ENCODE measurements at regions not wholly inside any gene's neighbourhood (a gene's known extent, or its start where the extent isn't known, plus 50 kb on each side); places are given as distances from the start of the nearest gene placed in this dataset.

GRCh38 chr4:115596265-115597001 lies 483.0 kb upstream of the NDST4 start:
- WGBS, 2 donors, result 73 to 86% methylated on average over 3 of the region's 3 CpGs

GRCh38 chr4:115580901-115581300 lies 467.5 kb upstream of the NDST4 start:
- intact Hi-C loops (cut with DNase I), result no loop called here
- no peak for DNase-seq
- Histone ChIP-seq H3K4me3 (replicated peaks in 1 of 3) (no peak overlapping the region), H3K9me3 (no peaks in the 10 kb centered on the region), H3K27ac (no peak overlapping the region), H3K27me3 (no peaks in the 10 kb centered on the region), H3K4me1 (no peaks in the 10 kb centered on the region), H3K36me3 (no peaks in the 10 kb centered on the region)
- no peak for TF ChIP-seq POLR2A (IDR thresholded peaks at IDR 0.05)
- TF ChIP-seq, protein P1, sequence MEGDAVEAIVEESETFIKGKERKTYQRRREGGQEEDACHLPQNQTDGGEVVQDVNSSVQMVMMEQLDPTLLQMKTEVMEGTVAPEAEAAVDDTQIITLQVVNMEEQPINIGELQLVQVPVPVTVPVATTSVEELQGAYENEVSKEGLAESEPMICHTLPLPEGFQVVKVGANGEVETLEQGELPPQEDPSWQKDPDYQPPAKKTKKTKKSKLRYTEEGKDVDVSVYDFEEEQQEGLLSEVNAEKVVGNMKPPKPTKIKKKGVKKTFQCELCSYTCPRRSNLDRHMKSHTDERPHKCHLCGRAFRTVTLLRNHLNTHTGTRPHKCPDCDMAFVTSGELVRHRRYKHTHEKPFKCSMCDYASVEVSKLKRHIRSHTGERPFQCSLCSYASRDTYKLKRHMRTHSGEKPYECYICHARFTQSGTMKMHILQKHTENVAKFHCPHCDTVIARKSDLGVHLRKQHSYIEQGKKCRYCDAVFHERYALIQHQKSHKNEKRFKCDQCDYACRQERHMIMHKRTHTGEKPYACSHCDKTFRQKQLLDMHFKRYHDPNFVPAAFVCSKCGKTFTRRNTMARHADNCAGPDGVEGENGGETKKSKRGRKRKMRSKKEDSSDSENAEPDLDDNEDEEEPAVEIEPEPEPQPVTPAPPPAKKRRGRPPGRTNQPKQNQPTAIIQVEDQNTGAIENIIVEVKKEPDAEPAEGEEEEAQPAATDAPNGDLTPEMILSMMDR (IDR thresholded peaks at IDR 0.05), result no peak

More at GRCh38 chr4:115596265-115597001, 483.0 kb upstream of the NDST4 start:
- no peak for TF ChIP-seq POLR2A (IDR thresholded peaks at IDR 0.05)
- TF ChIP-seq, protein P1 (IDR thresholded peaks at IDR 0.05), result no peak
- Histone ChIP-seq H3K27me3 (no peaks in the 10 kb centered on the region), H3K27ac (no peak overlapping the region), H3K4me3 (replicated peaks in 1 of 3) (no peak overlapping the region), H3K4me1 (no peaks in the 10 kb centered on the region), H3K9me3 (no peaks in the 10 kb centered on the region), H3K36me3 (no peaks in the 10 kb centered on the region)
- intact Hi-C loops (cut with DNase I), result no loop called here
- no peak for DNase-seq

- DNase-seq, result no peak
- Histone ChIP-seq H3K4me3 (replicated peaks in 1 of 3) (no peak overlapping the region), H3K9me3 (no peaks in the 10 kb centered on the region), H3K4me1 (no peaks in the 10 kb centered on the region), H3K27ac (no peak overlapping the region), H3K36me3 (no peaks in the 10 kb centered on the region), H3K27me3 (no peaks in the 10 kb centered on the region)
- no peak for TF ChIP-seq POLR2A (IDR thresholded peaks at IDR 0.05)
- TF ChIP-seq, protein P1 (IDR thresholded peaks at IDR 0.05), result no peak
- 72 to 73% methylated on average over 1 of the region's 1 CpG for WGBS, 2 donors
- intact Hi-C loops (cut with DNase I), result no loop called here
These were observed 462.4 kb upstream of the NDST4 start for GRCh38 chr4:115575851-115576250.

GRCh38 chr4:115562506-115562905 lies 449.1 kb upstream of the NDST4 start:
- TF ChIP-seq, protein P1 (IDR thresholded peaks at IDR 0.05), result no peak
- no peak for TF ChIP-seq POLR2A (IDR thresholded peaks at IDR 0.05)
- no peaks in the 10 kb centered on the region for H3K36me3 ChIP-seq
- no peaks in the 10 kb centered on the region for H3K9me3 ChIP-seq
- no peak for DNase-seq
- H3K4me1 ChIP-seq, result no peaks in the 10 kb centered on the region
- 25 to 36% methylated on average over 2 of the region's 2 CpGs for WGBS, 2 donors
- no peak overlapping the region for H3K4me3 ChIP-seq (replicated peaks in 1 of 3)
- H3K27me3 ChIP-seq, result no peaks in the 10 kb centered on the region
- H3K27ac ChIP-seq, result no peak overlapping the region
- intact Hi-C loops (cut with DNase I), result no loop called here

DNA sequence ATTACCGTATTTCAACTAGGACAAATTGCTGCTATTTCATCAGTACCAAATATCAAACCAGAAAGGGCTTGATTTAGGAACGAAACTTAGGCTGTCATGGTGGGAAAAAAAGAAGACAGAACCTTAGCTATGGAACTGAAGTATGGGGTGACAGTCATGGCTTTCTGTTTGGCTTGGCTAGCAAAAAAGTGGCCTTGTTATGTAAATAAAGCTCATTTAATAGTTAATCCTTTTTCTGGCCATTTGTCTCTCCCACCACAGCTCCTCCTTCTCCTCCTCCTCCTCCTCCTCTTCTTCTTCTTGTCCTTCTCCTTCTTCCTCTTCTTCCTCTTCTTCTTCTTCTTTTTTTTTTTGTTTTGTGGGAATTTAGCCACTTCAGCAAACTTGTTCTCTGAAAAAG lies 434.7 kb upstream of the NDST4 start:
- H3K36me3 ChIP-seq, result no peaks in the 10 kb centered on the region
- no peaks in the 10 kb centered on the region for H3K9me3 ChIP-seq
- no peaks in the 10 kb centered on the region for H3K4me1 ChIP-seq
- no peak overlapping the region for H3K27ac ChIP-seq
- intact Hi-C loops (cut with DNase I), result no loop called here
- TF ChIP-seq, protein P1 (IDR thresholded peaks at IDR 0.05), result no peak
- no peak for TF ChIP-seq POLR2A (IDR thresholded peaks at IDR 0.05)
- no peaks in the 10 kb centered on the region for H3K27me3 ChIP-seq
- no peak for DNase-seq
- WGBS, 2 donors, result 85 to 86% methylated on average over 2 of the region's 2 CpGs
- no peak overlapping the region for H3K4me3 ChIP-seq (replicated peaks in 1 of 3)
